ENCODE measurements at regions not wholly inside any gene's neighbourhood (a gene's known extent, or its start where the extent isn't known, plus 50 kb on each side); places are given as distances from the start of the nearest gene placed in this dataset.

- no peak for TF ChIP-seq CTCF (IDR thresholded peaks at IDR 0.05; ENCODE audit: insufficient read depth, low read length, poor library complexity, severe bottlenecking)
- TF ChIP-seq EZH2phosphoT487 (conservative IDR thresholded peaks at IDR 0.05; ENCODE audit: low read length) = no peak
These were observed 271.9 kb downstream of the KIF20B start for GRCh38 chr10:89973326-89973725.

Data from SU-DHL-6 (cell line).